B cell (primary cell): ENCODE measurements at regions not wholly inside any gene's neighbourhood (a gene's known extent, or its start where the extent isn't known, plus 50 kb on each side); places are given as distances from the start of the nearest gene placed in this dataset.

Experiments used
- ATAC-seq: fragments of 200-7000 bp; cut with Tn5 transposase; one replicate; pipeline ENCODE4 v1.10.0; 2021; ENCODE audit warnings: low read depth, mild to moderate bottlenecking, moderate number of reproducible peaks, moderate library complexity
- CTCF ChIA-PET: fragments of 350-600 bp; sonication (Branson Sonifier 250); formaldehyde crosslinking; loops from one replicate; lab custom pipeline; 2021; ENCODE audit warnings: antibody characterized with exemption, inconsistent platforms; lab: Charles Lee
- POLR2A ChIA-PET: fragments of 350-600 bp; sonication (Branson Sonifier 250); formaldehyde crosslinking; loops from one replicate; lab custom pipeline; 2021; ENCODE audit warnings: antibody characterized with exemption; lab: Charles Lee
- DNase-seq: peaks from one replicate; pipeline ENCODE4 v3.0.0; 2013
- H2AFZ ChIP-seq: 2 replicates; pipeline ENCODE4 v1.6.1; 2012; ENCODE audit warnings: mild to moderate bottlenecking, low read depth, low read length; ENCODE audit not compliant: insufficient read depth, poor library complexity, severe bottlenecking
- H3K27ac ChIP-seq, 2 donors: 1 replicate in 1 of 2; 2 replicates in 1 of 2; pipeline ENCODE4 v1.5.1; 2012 to 2013; ENCODE audit warnings: low read length in 2 of 2, mild to moderate bottlenecking in 2 of 2, moderate library complexity in 1 of 2
- H3K27me3 ChIP-seq, 4 experiments: fragments of 200-600 bp in 1 of 4; sonication (generic) in 1 of 4; replicated peaks in 1 of 4; 1 replicate in 2 of 4; 2 replicates in 2 of 4; pipeline versions ENCODE4 v1.6.1 to v1.7.0; 2013 to 2016; ENCODE audit warnings: low read length in 3 of 4, mild to moderate bottlenecking in 2 of 4, mixed read lengths in 1 of 4, moderate library complexity in 1 of 4; ENCODE audit not compliant: insufficient read depth in 4 of 4, control insufficient read depth in 3 of 4; ENCODE audit errors: control extremely low read depth in 1 of 4
- H3K36me3 ChIP-seq, 2 experiments: replicated peaks in 1 of 2; 1 replicate in 1 of 2; 2 replicates in 1 of 2; pipeline versions ENCODE4 v1.6.1 to v1.7.1; 2013; ENCODE audit warnings: low read length in 1 of 2; ENCODE audit not compliant: insufficient read depth in 2 of 2, control insufficient read depth in 1 of 2; ENCODE audit errors: control extremely low read depth in 1 of 2, extremely low read depth in 1 of 2
- H3K4me1 ChIP-seq, 2 donors: fragments of 200-600 bp in 1 of 2; sonication (generic) in 1 of 2; 1 replicate in 1 of 2; 2 replicates in 1 of 2; pipeline versions ENCODE4 v1.5.1 to v1.6.1; 2013 to 2017; ENCODE audit warnings: low read length in 2 of 2; ENCODE audit not compliant: control insufficient read depth in 2 of 2, insufficient read depth in 2 of 2
- H3K4me2 ChIP-seq: replicated peaks from 2 replicates; pipeline ENCODE3; 2012; ENCODE audit warnings: mild to moderate bottlenecking, low read depth, low read length; ENCODE audit not compliant: poor library complexity, severe bottlenecking
- H3K4me3 ChIP-seq, 5 experiments: fragments of 200-600 bp in 1 of 5; sonication (generic) in 1 of 5; 1 replicate in 3 of 5; 2 replicates in 2 of 5; pipeline versions ENCODE4 v1.5.1 to v1.7.0; 2011 to 2016; ENCODE audit warnings: low read length in 4 of 5, mild to moderate bottlenecking in 4 of 5, low read depth in 2 of 5, control low read depth in 1 of 5, moderate library complexity in 1 of 5; ENCODE audit not compliant: insufficient read depth in 1 of 5; ENCODE audit errors: control extremely low read depth in 1 of 5, extremely low read depth in 1 of 5
- H3K79me2 ChIP-seq: fragments of 200-600 bp; sonication (generic); one replicate; pipeline ENCODE4 v1.6.0; 2016; ENCODE audit warnings: low read length; ENCODE audit not compliant: control insufficient read depth, insufficient read depth
- H3K9ac ChIP-seq: fragments of 200-600 bp; sonication (generic); 2 replicates; pipeline ENCODE4 v1.6.1; 2017; ENCODE audit warnings: mild to moderate bottlenecking, low read length, moderate library complexity
- H3K9me3 ChIP-seq, 3 donors: one replicate each; pipeline versions ENCODE4 v1.6.1 to v1.7.1; 2013; ENCODE audit warnings: low read length in 2 of 3; ENCODE audit not compliant: control insufficient read depth in 2 of 3, insufficient read depth in 1 of 3; ENCODE audit errors: control extremely low read depth in 1 of 3
- H4K20me1 ChIP-seq: 2 replicates; pipeline ENCODE4 v1.6.0; 2012; ENCODE audit warnings: mild to moderate bottlenecking, low read length; ENCODE audit not compliant: insufficient read depth, control insufficient read depth, poor library complexity, severe bottlenecking
- H3K27ac Mint-ChIP-seq: one replicate; pipeline ENCODE4 v1.8.0; 2021; ENCODE audit warnings: mixed read lengths
- H3K27me3 Mint-ChIP-seq: one replicate; pipeline ENCODE4 v1.8.0; 2021; ENCODE audit warnings: mixed read lengths
- H3K4me1 Mint-ChIP-seq: one replicate; pipeline ENCODE4 v1.8.0; 2021; ENCODE audit warnings: mixed read lengths
- H3K4me3 Mint-ChIP-seq: one replicate; pipeline ENCODE4 v1.8.0; 2021; ENCODE audit warnings: mixed read lengths
- H3K9me3 Mint-ChIP-seq: one replicate; pipeline ENCODE4 v1.8.0; 2022; ENCODE audit warnings: mixed read lengths; ENCODE audit not compliant: insufficient read depth
- CTCF ChIP-seq: fragments of 200-600 bp; IDR thresholded peaks from one replicate; pipeline ENCODE4 v1.8.0; 2022; ENCODE audit warnings: antibody characterized with exemption, mild to moderate bottlenecking
- EZH2 ChIP-seq: IDR thresholded peaks from 2 replicates; pipeline ENCODE4 v1.6.1; 2012; ENCODE audit warnings: borderline replicate concordance, low read depth, mild to moderate bottlenecking, moderate library complexity, low read length; ENCODE audit not compliant: insufficient read depth, poor library complexity, severe bottlenecking
- WGBS: methylation state at CpG from one replicate; pipeline ENCODE4 v1.1.5; 2013; ENCODE audit warnings: missing lambda C conversion rate; ENCODE audit not compliant: insufficient coverage; 5-methylcytosine and 5-hydroxymethylcytosine counted together
- intact Hi-C: fragments of 100-400 bp; cut with micrococcal nuclease; formaldehyde crosslinking; loops from one replicate; pipeline ENCODE4 v1.10.0; 2022

GRCh38 chr19:29121684-29122083 lies 91.3 kb downstream of the UQCRFS1 start:
- H3K4me3 ChIP-seq, result no peak overlapping the region
- no peak for TF ChIP-seq EZH2
- no peak for TF ChIP-seq CTCF
- CTCF ChIA-PET, result no interaction called here
- H3K4me2 ChIP-seq, result no peak overlapping the region
- DNase-seq, result no peak
- H3K9me3 ChIP-seq, result peaks cover 0 to 53% (median 0%) of the 10 kb centered on the region in 3 donors
- H3K9ac ChIP-seq, result no peak overlapping the region
- H3K27me3 Mint-ChIP-seq, result no peaks in the 10 kb centered on the region
- no peak overlapping the region for H2AFZ ChIP-seq
- no peaks in the 10 kb centered on the region for H3K36me3 ChIP-seq
- no peak overlapping the region for H3K27ac Mint-ChIP-seq
- 100% methylated on average over 1 of the region's 3 CpGs for WGBS
- intact Hi-C loops, result no loop called here
- H3K79me2 ChIP-seq, result no peaks in the 10 kb centered on the region
- no peaks in the 10 kb centered on the region for H4K20me1 ChIP-seq
- H3K4me1 ChIP-seq, result no peaks in the 10 kb centered on the region
- POLR2A ChIA-PET, result no interaction called here
- ATAC-seq, result no peak
- H3K27me3 ChIP-seq, result no peaks in the 10 kb centered on the region
- H3K9me3 Mint-ChIP-seq, result peaks cover 4% of the 10 kb centered on the region
- H3K4me3 Mint-ChIP-seq, result no peak overlapping the region
- H3K27ac ChIP-seq, result no peak overlapping the region
- no peaks in the 10 kb centered on the region for H3K4me1 Mint-ChIP-seq

- no peak overlapping the region for H2AFZ ChIP-seq
- no peaks in the 10 kb centered on the region for H3K36me3 ChIP-seq
- no peaks in the 10 kb centered on the region for H3K27me3 ChIP-seq
- no peaks in the 10 kb centered on the region for H3K27me3 Mint-ChIP-seq
- H4K20me1 ChIP-seq, result no peaks in the 10 kb centered on the region
- H3K4me3 Mint-ChIP-seq, result no peak overlapping the region
- no peak overlapping the region for H3K4me2 ChIP-seq
- ChIA-PET POLR2A (no interaction called here), CTCF (no interaction called here)
- no peak overlapping the region for H3K27ac ChIP-seq
- TF ChIP-seq EZH2 (no peak), CTCF (no peak)
- ATAC-seq (no peak), DNase-seq (no peak)
- peaks cover 4% of the 10 kb centered on the region for H3K9me3 Mint-ChIP-seq
- H3K9me3 ChIP-seq, result peaks cover 0 to 56% (median 0%) of the 10 kb centered on the region in 3 donors
- intact Hi-C loops, result no loop called here
- WGBS, result 97% methylated on average over 6 of the region's 6 CpGs
- no peaks in the 10 kb centered on the region for H3K79me2 ChIP-seq
- H3K4me1 ChIP-seq, result no peaks in the 10 kb centered on the region
- no peak overlapping the region for H3K27ac Mint-ChIP-seq
- no peaks in the 10 kb centered on the region for H3K4me1 Mint-ChIP-seq
- H3K4me3 ChIP-seq, result no peak overlapping the region
- no peak overlapping the region for H3K9ac ChIP-seq
These were observed 92.5 kb downstream of the UQCRFS1 start for GRCh38 chr19:29120466-29120865.
